ENCODE measurements at regions not wholly inside any gene's neighbourhood (a gene's known extent, or its start where the extent isn't known, plus 50 kb on each side); places are given as distances from the start of the nearest gene placed in this dataset.
"Not testable (repeated sequence)": the region's sequence is repeated elsewhere in the genome, so short reads cannot be mapped to it uniquely, and the experiment has no call there.

DNA sequence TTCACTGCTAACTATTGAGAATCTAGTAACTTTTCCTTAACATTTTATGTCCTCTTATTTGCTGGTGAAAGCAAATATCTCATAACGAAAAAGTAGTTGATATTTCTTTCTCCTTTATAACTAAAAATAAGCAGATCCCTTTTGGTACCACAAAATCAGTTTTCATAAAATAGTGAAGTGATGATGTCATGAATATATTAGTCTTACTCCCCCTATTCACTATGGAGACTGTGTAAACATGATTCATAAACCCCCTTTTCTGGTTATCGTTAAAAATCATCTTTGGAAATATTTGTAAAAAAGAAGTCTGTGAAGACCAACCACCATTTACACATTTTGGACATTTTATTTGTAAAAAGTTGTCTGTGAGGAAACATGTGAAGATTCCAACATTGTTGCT is 734.9 kb downstream of the NUP35 start:
- Mint-ChIP-seq H3K27me3 (no peaks in the 10 kb centered on the region), H3K27ac (no peak overlapping the region), H3K4me1 (no peaks in the 10 kb centered on the region), H3K36me3 (ENCODE audit: low read depth) (no peaks in the 10 kb centered on the region), H3K4me3 (no peak overlapping the region), H3K9me3 (peaks cover 5% of the 10 kb centered on the region)
- CTCF ChIA-PET = no interaction called here
- DNase-seq = no peak
- POLR2A ChIA-PET = no interaction called here

DNA sequence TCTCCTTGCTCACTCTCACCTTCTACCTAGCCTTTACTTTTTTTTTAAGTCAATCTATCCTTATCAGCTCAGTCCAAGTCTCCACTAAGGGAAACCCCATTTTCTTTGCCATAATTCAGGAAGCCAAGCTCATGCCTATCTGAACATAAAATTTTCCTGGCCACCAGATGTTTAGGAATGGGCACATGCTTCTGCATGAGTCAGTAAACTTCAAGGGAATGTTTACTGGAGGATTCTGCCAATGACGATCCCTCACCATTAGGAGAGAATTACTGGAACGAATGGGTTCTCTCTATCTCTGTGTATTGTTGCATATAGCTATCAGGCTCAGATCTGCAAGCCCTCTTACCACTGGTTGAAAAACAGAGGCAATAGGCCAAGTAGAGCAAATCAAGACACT is 731.7 kb upstream of the ZNF804A start:
- Mint-ChIP-seq H3K27ac (no peak overlapping the region), H3K4me3 (no peak overlapping the region), H3K4me1 (no peaks in the 10 kb centered on the region), H3K9me3 (peaks cover 6% of the 10 kb centered on the region), H3K36me3 (ENCODE audit: low read depth) (no peaks in the 10 kb centered on the region), H3K27me3 (no peaks in the 10 kb centered on the region)
- ChIA-PET CTCF (no interaction called here), POLR2A (no interaction called here)
- no peak for DNase-seq

DNA sequence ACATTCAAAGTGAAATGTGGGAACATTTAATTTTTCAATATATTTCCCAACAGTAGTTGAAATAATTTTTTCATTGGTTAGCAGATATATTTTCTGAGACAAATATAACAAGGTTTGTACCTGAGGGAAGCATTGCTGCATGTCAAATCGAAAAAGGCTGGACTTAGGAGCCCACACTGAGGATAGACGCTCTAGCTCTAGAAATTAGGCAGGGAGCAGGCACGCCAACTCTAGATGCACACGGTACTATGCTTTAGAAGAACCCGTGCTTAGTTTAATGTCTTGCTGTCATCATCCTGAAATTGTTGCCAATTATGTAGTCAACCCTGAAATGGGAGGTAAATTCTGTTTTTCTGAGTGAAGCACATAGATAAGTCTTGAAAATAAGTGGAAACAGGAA is 731.1 kb upstream of the ZNF804A start:
- Mint-ChIP-seq H3K9me3 (peaks cover 6% of the 10 kb centered on the region), H3K4me1 (no peaks in the 10 kb centered on the region), H3K27me3 (no peaks in the 10 kb centered on the region), H3K27ac (no peak overlapping the region), H3K4me3 (no peak overlapping the region), H3K36me3 (ENCODE audit: low read depth) (no peaks in the 10 kb centered on the region)
- ChIA-PET CTCF (no interaction called here), POLR2A (no interaction called here)
- no peak for DNase-seq

DNA sequence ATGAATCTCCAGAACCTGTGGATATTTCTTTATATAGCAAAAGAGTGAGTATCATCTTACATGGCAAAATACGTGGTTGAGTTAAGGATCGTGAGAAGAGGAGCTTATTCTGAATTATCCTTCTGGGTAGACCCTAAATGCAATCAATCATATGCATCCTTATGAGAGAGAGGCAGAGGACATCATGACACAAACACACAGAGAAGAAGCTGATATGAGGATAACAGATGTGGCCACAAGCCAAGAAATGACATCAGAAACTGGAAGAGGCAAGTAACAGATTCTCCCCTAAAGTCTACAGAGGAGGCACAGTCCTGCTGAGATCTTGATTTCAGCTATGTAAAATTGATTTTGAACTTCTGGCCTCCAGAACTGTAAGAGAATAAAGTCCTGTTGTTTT is 730.2 kb upstream of the ZNF804A start:
- CTCF ChIA-PET = no interaction called here
- H3K4me3 Mint-ChIP-seq = no peak overlapping the region
- DNase-seq = no peak
- H3K27ac Mint-ChIP-seq = no peak overlapping the region
- no peaks in the 10 kb centered on the region for H3K4me1 Mint-ChIP-seq
- H3K36me3 Mint-ChIP-seq (ENCODE audit: low read depth) = no peaks in the 10 kb centered on the region
- POLR2A ChIA-PET = no interaction called here
- H3K27me3 Mint-ChIP-seq = no peaks in the 10 kb centered on the region
- H3K9me3 Mint-ChIP-seq = peaks cover 6% of the 10 kb centered on the region

DNA sequence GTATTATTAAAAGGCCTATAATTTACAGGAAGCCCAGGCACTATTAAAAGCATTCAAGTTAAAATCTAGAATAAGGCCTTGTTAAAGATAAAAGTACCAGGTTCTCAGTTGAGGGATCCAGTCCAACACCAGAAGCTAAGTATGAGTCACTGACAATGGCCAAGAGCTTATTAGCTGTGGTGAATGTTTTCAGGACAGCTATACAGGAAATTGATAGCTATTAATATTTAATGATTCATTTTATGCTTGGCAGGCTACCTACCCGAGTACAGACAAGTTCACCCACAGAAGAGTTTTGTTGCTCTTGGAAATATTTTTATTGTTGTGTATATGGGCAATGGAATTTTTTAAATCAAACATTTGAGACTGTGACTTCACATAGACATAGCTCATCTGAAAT is 729.6 kb upstream of the ZNF804A start:
- ChIA-PET CTCF (no interaction called here), POLR2A (no interaction called here)
- Mint-ChIP-seq H3K27ac (no peak overlapping the region), H3K27me3 (no peaks in the 10 kb centered on the region), H3K9me3 (peaks cover 6% of the 10 kb centered on the region), H3K36me3 (ENCODE audit: low read depth) (no peaks in the 10 kb centered on the region), H3K4me3 (no peak overlapping the region), H3K4me1 (no peaks in the 10 kb centered on the region)
- DNase-seq = no peak

DNA sequence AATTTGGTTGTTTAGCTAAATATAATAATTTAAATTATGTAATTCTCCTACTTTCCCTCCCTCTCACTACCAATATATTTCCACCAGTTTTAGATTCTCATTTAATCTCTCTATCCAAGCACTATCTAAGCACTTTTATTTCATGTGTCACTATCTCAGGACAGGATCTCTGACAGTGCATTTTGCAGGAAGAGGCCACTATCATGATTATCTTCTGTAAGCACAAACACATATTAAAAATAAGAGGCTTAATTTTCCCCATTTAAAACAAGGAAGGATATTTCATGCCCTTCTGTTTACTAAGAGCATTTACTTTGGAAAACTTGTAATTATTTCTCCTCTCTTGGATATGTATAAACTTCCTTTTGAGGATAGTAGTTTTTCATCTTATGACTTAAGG is 726.2 kb upstream of the ZNF804A start:
- CTCF ChIA-PET = no interaction called here
- Mint-ChIP-seq H3K27ac (no peak overlapping the region), H3K36me3 (ENCODE audit: low read depth) (no peaks in the 10 kb centered on the region), H3K4me3 (no peak overlapping the region), H3K9me3 (no peaks in the 10 kb centered on the region), H3K4me1 (no peaks in the 10 kb centered on the region), H3K27me3 (no peaks in the 10 kb centered on the region)
- POLR2A ChIA-PET = no interaction called here
- DNase-seq = no peak

DNA sequence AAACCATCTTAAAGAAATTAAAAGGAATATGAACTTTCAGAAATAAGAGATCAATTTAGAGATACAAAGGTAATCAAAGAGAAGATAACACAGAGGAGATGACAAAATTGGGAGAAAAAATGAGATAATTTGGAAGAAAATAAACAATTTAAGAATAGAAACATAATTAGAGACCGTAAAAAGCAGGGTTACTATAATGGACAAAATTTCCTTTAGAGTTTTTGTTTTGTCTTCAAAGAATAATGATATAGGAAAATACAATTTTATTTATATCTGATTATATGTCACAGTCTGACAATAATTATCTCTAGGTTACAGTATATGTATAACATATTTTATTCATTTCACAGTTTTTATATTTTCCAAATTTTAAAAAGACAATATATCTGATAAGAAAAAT is 716.4 kb upstream of the ZNF804A start:
- H3K4me3 Mint-ChIP-seq = no peak overlapping the region
- H3K9me3 Mint-ChIP-seq = peaks cover 9% of the 10 kb centered on the region
- H3K27me3 Mint-ChIP-seq = no peaks in the 10 kb centered on the region
- no peak for DNase-seq
- no peak overlapping the region for H3K27ac Mint-ChIP-seq
- ChIA-PET POLR2A (no interaction called here), CTCF (no interaction called here)
- H3K4me1 Mint-ChIP-seq = no peaks in the 10 kb centered on the region
- H3K36me3 Mint-ChIP-seq (ENCODE audit: low read depth) = no peaks in the 10 kb centered on the region

DNA sequence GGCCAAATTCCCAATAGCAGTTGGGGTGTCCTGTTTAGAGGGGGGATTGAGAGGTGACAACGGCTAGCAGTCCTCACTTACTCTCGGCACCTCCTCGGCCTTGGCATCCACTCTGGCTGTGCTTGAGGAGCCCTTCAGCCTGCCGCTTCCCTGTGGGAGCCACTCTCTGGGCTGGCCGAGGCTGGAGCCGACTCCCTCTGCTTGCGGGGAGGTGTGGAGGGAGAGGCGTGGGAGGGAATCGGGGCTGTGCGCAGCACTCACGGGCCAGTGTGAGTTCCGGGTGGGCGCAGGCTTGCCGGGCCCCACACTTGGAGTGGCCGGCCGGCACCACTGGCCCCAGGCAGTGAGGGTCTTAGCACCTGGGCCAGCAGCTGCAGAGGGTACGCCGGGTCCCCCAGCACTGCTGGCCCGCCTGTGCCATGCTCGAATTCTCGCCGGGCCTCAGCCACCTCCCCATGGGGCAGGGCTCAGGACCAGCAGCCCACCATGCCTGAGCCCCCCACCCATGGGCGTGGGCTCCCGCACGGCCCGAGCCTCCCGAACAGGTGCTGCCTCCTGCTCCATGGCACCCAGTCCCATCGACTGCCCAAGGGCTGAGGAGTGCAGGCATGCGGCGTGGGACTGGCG is 705.9 kb upstream of the ZNF804A start:
- H3K27me3 Mint-ChIP-seq = no peaks in the 10 kb centered on the region
- H3K4me3 Mint-ChIP-seq = no peak overlapping the region
- H3K9me3 Mint-ChIP-seq = peaks cover 2% of the 10 kb centered on the region
- ChIA-PET CTCF (no interaction called here), POLR2A (no interaction called here)
- no peaks in the 10 kb centered on the region for H3K4me1 Mint-ChIP-seq
- DNase-seq = no peak
- H3K27ac Mint-ChIP-seq = no peak overlapping the region
- H3K36me3 Mint-ChIP-seq (ENCODE audit: low read depth) = no peaks in the 10 kb centered on the region

DNA sequence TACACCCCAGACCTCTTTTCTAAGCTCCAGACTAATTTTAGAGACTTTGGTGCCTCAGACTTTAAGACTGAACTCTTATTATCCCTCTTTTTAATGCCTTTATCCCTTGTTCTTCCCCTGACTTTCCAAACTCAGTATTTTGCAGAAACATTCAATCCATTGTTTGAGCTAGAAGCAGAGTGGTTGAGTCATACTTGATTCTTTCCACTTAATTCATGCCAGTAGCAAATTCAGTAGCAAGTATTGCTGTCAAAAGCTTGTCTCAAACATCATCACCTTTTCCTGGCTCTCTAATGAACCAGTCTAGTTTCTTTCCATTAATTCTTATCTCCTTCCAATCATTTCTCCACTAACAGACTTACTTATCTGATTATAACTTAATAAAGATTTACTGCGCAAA is 699.7 kb upstream of the ZNF804A start:
- H3K9me3 Mint-ChIP-seq = peaks cover 2% of the 10 kb centered on the region
- POLR2A ChIA-PET = no interaction called here
- H3K4me3 Mint-ChIP-seq = no peak overlapping the region
- H3K4me1 Mint-ChIP-seq = no peaks in the 10 kb centered on the region
- DNase-seq = no peak
- H3K27me3 Mint-ChIP-seq = no peaks in the 10 kb centered on the region
- no peaks in the 10 kb centered on the region for H3K36me3 Mint-ChIP-seq (ENCODE audit: low read depth)
- no peak overlapping the region for H3K27ac Mint-ChIP-seq
- CTCF ChIA-PET = no interaction called here

DNA sequence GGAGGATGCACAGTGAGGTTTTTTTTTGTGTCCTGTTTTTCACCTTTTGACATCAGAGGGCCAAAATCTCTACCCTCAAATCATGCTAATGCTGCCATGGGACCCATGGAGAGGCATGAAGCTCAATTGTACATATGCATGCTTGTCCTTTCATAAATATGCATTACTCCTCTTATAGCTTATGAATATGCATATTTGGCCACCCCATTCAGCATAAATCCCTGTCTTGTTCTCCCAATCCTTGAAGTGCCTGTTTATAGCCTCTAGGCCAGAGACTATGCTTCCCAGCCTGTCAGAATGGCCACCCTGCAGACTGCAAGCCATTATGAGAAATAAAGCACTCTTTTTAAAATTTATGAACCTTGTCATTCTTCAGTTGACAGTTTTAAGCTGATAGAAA is 696.4 kb upstream of the ZNF804A start:
- H3K36me3 Mint-ChIP-seq (ENCODE audit: low read depth) = no peaks in the 10 kb centered on the region
- H3K9me3 Mint-ChIP-seq = no peaks in the 10 kb centered on the region
- H3K4me1 Mint-ChIP-seq = no peaks in the 10 kb centered on the region
- no peaks in the 10 kb centered on the region for H3K27me3 Mint-ChIP-seq
- no peak for DNase-seq
- H3K27ac Mint-ChIP-seq = no peak overlapping the region
- CTCF ChIA-PET = no interaction called here
- POLR2A ChIA-PET = no interaction called here
- H3K4me3 Mint-ChIP-seq = no peak overlapping the region

DNA sequence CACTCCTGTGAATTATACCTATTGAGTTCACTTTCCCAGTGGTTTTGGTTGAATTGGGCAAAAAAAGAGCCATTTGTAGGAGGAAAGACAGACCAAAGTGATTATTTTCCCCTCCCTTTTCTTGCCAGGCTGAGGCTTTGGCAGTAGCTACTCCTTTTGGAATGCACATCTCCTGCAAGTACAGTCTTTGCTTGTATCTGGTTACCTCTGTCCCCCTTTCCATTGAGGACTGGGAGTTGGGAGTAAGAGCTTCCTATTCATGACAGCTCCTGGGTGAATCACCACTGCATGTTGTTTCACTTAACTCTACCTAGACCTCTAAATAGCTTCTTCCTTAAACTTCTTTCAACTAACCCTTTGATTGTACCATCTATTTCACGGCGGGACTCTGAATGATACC is 695.3 kb upstream of the ZNF804A start:
- Mint-ChIP-seq H3K4me1 (no peaks in the 10 kb centered on the region), H3K27me3 (no peaks in the 10 kb centered on the region), H3K27ac (no peak overlapping the region), H3K36me3 (ENCODE audit: low read depth) (no peaks in the 10 kb centered on the region), H3K9me3 (no peaks in the 10 kb centered on the region), H3K4me3 (no peak overlapping the region)
- CTCF ChIA-PET = no interaction called here
- DNase-seq = no peak
- POLR2A ChIA-PET = no interaction called here

DNA sequence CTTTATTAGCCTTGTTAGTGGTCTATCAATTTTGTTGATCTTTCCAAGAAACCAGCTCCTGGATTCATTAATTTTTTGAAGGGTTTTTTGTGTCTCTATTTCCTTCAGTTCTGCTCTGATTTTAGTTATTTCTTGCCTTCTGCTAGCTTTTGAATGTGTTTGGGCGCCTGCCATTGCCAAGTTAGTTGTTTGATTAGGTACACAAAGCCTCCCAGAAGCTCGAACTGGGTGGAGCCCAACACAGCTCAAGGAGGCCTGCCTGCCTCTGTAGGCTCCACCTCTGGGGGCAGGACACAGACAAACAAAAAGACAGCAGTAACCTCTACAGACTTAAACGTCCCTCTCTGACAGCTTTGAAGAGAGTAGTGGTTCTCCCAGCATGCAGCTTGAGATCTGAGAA is 682.3 kb upstream of the ZNF804A start:
- POLR2A ChIA-PET; H3K36me3 Mint-ChIP-seq (ENCODE audit: low read depth); CTCF ChIA-PET: not testable (repeated sequence)

DNA sequence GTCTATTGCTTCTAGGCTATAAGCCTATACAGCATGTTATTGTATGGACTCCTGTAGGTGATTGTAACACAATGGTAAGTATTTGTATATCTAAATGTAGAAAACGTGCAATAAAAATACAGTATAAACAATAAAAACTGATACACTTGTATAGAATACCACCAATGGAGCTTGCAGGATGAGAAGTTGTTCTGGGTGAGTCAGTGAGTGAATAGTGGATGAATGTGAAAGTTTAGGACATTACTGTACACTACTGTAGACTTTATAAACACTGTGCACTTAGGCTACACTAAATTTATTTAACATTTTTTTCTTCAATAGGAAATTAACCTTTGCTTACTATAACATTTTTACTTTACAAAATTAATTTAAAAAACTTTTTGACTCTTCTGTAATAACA is 679.2 kb upstream of the ZNF804A start:
- no peak for DNase-seq
- POLR2A ChIA-PET = no interaction called here
- H3K27ac Mint-ChIP-seq = no peak overlapping the region
- CTCF ChIA-PET = no interaction called here
- H3K4me3 Mint-ChIP-seq = no peak overlapping the region
- peaks cover 2% of the 10 kb centered on the region for H3K9me3 Mint-ChIP-seq
- no peaks in the 10 kb centered on the region for H3K36me3 Mint-ChIP-seq (ENCODE audit: low read depth)
- no peaks in the 10 kb centered on the region for H3K27me3 Mint-ChIP-seq
- no peaks in the 10 kb centered on the region for H3K4me1 Mint-ChIP-seq

More for the DNA sequence above, 682.3 kb upstream of the ZNF804A start:
- not testable (repeated sequence) for H3K27me3 Mint-ChIP-seq, H3K4me3 Mint-ChIP-seq, H3K9me3 Mint-ChIP-seq, H3K27ac Mint-ChIP-seq, DNase-seq, H3K4me1 Mint-ChIP-seq

DNA sequence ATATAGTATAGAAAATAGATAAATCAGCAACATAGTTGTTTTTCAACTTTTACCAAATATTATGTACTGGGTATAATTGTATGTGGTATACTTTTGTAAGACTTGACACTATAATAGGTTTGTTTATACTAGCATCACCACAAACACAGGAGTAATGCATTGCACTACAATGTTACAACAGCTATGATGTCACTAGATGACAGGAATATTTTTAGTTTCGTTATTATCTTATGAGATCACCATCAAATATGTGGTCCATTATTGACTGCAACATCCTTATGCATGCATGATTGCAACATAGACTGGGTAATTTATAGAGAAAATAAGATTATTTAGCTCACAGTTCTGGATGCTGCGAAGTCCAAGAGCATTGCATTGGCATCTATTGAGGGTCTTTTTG is 678.4 kb upstream of the ZNF804A start:
- Mint-ChIP-seq H3K27me3 (no peaks in the 10 kb centered on the region), H3K9me3 (peaks cover 2% of the 10 kb centered on the region), H3K4me3 (no peak overlapping the region), H3K4me1 (no peaks in the 10 kb centered on the region), H3K27ac (no peak overlapping the region), H3K36me3 (ENCODE audit: low read depth) (no peaks in the 10 kb centered on the region)
- CTCF ChIA-PET = no interaction called here
- POLR2A ChIA-PET = no interaction called here
- DNase-seq = no peak

DNA sequence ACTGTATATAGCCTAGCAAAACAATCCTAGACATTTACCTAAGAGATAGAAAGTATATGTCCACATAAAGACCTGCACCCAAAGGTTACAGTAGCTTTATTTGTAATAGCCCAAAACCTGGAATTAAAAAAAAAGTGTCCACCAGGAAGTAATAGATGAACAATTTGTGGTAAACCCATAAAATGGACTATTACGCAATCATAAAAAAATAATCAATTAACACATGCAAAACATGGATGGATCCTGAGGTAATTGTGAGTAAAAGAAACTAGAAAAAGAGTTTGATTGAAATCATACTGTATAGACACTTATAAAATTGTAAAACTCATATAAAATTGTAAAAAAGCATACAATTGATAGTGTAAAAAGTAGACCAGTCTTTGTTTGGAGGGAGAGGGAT is 673.0 kb upstream of the ZNF804A start:
- H3K27ac Mint-ChIP-seq = no peak overlapping the region
- CTCF ChIA-PET = no interaction called here
- no peaks in the 10 kb centered on the region for H3K4me1 Mint-ChIP-seq
- H3K4me3 Mint-ChIP-seq = no peak overlapping the region
- no peak for DNase-seq
- no peaks in the 10 kb centered on the region for H3K36me3 Mint-ChIP-seq (ENCODE audit: low read depth)
- H3K9me3 Mint-ChIP-seq = peaks cover 5% of the 10 kb centered on the region
- H3K27me3 Mint-ChIP-seq = no peaks in the 10 kb centered on the region
- POLR2A ChIA-PET = no interaction called here
